Sigmoid colon (tissue), 3 donors: ENCODE measurements at regions not wholly inside any gene's neighbourhood (a gene's known extent, or its start where the extent isn't known, plus 50 kb on each side); places are given as distances from the start of the nearest gene placed in this dataset.

ENCODE experiments used
- CTCF ChIP-seq, 4 experiments: fragments of 450-650 bp in 3 of 4; fragments of 200-600 bp in 1 of 4; IDR thresholded peaks; one replicate each; pipeline ENCODE4 v1.5.1; 2016 to 2019; ENCODE audit warnings: antibody characterized with exemption in 4 of 4, mild to moderate bottlenecking in 3 of 4, moderate library complexity in 2 of 4
- POLR2A ChIP-seq, 2 donors: fragments of 450-650 bp; IDR thresholded peaks; one replicate each; pipeline ENCODE4 v1.6.1; 2016; ENCODE audit warnings: antibody characterized with exemption in 2 of 2, mild to moderate bottlenecking in 2 of 2, moderate library complexity in 2 of 2

- no peak for TF ChIP-seq CTCF (IDR thresholded peaks at IDR 0.05)
- TF ChIP-seq POLR2A (IDR thresholded peaks at IDR 0.05), result no peak
These were observed 67.8 kb downstream of the SLC4A3 start for GRCh38 chr2:219695145-219695709.
